Esophagus squamous epithelium (tissue), 5 donors: ENCODE measurements at regions not wholly inside any gene's neighbourhood (a gene's known extent, or its start where the extent isn't known, plus 50 kb on each side); places are given as distances from the start of the nearest gene placed in this dataset.

ENCODE experiments used
- DNase-seq: peaks from one replicate; lab custom pipeline; 2025; lab: John Stamatoyannopoulos, UW
- H3K27ac ChIP-seq, 4 donors: fragments of 200-600 bp; sonication (generic); one replicate each; pipeline ENCODE4 v1.5.1; 2016 to 2019; ENCODE audit warnings: mild to moderate bottlenecking in 1 of 4
- H3K27me3 ChIP-seq, 4 donors: fragments of 200-600 bp; sonication (generic); 1 replicate in 3 of 4; 2 replicates in 1 of 4; pipeline versions ENCODE4 v1.5.1 to v1.6.0; 2017 to 2021; ENCODE audit warnings: antibody characterized with exemption in 1 of 4
- H3K36me3 ChIP-seq, 3 donors: fragments of 200-600 bp; sonication (generic); one replicate each; pipeline ENCODE4 v1.5.1; 2016 to 2019
- H3K4me1 ChIP-seq, 3 donors: fragments of 200-600 bp; sonication (generic); one replicate each; pipeline ENCODE4 v1.5.1; 2017 to 2019
- H3K4me3 ChIP-seq, 4 donors: fragments of 200-600 bp; sonication (generic); 1 replicate in 3 of 4; 2 replicates in 1 of 4; pipeline ENCODE4 v1.5.1; 2016 to 2019; ENCODE audit warnings: mild to moderate bottlenecking in 2 of 4, moderate library complexity in 1 of 4
- H3K9me3 ChIP-seq, 3 donors: fragments of 200-600 bp; sonication (generic); one replicate each; pipeline ENCODE4 v1.5.1; 2016 to 2019
- CTCF ChIP-seq, 6 experiments: fragments of 450-650 bp in 4 of 6; fragments of 200-600 bp in 2 of 6; sonication (generic) in 2 of 6; IDR thresholded peaks; one replicate each; pipeline ENCODE4 v1.5.1; 2016 to 2019; ENCODE audit warnings: antibody characterized with exemption in 6 of 6, mild to moderate bottlenecking in 4 of 6, moderate library complexity in 4 of 6
- POLR2A ChIP-seq, 4 donors: fragments of 450-650 bp; IDR thresholded peaks; one replicate each; pipeline ENCODE4 v1.6.1; 2017; ENCODE audit warnings: antibody characterized with exemption in 4 of 4, mild to moderate bottlenecking in 4 of 4, moderate library complexity in 3 of 4
- WGBS, 2 donors: methylation state at CpG; one replicate each; pipeline ENCODE4 v1.1.5; 2018; 5-methylcytosine and 5-hydroxymethylcytosine counted together
- intact Hi-C: fragments of 100-400 bp; cut with DNase I; formaldehyde crosslinking; loops from one replicate; pipeline ENCODE4 v1.15.0; 2022
- donor health status: DM: yes; HTN: yes; CAD: no.

DNA sequence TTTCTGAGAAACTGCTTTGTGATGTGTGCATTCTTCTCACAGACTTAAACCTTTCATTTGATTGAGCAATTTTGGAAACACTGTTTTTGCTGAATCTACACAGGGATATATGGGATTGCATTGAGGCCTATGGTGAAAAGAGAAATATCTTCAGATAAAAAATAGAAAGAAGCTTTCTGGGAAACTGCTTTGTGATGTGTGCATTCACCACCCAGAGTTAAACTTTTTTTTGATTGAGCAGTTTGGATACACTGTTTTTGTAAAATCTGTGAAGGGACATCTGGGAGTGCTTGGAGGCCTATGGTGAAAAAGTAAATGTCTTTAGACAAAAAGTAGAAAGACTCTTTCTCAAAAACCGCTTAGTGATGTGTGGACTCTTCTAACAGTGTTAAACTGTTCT is 1683.8 kb downstream of the UQCRFS1 start:
- Histone ChIP-seq H3K4me1 (no peaks in the 10 kb centered on the region), H3K36me3 (no peaks in the 10 kb centered on the region), H3K4me3 (no peak overlapping the region), H3K27me3 (no peaks in the 10 kb centered on the region), H3K9me3 (peaks cover 0 to 85% (median 26%) of the 10 kb centered on the region in 3 donors), H3K27ac (no peak overlapping the region)
- no peak for DNase-seq
- no peak for TF ChIP-seq CTCF (IDR thresholded peaks at IDR 0.05)
- no peak for TF ChIP-seq POLR2A (IDR thresholded peaks at IDR 0.05)
- intact Hi-C loops: no loop called here
- 52 to 59% methylated on average over 1 of the region's 1 CpG for WGBS, 2 donors

DNA sequence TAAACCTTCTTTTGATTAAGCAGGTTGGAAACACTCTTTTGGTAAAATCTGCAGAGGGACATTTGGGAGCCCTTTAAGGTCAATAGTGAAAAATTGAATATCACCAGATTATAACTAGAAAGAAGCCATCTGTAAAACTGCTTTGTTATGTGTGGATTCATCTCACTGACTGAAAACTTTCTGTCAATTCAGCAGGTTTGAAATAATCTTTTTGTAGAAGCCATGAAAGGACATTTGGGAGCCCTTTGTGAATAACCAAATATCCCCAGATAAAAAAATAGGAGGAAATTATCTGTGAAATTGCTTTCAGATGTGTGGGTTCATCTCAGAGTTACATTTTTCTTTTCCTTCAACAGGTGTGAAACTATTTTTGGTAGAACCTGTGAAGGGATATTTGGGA is 1690.7 kb downstream of the UQCRFS1 start:
- Histone ChIP-seq H3K4me1 (no peaks in the 10 kb centered on the region), H3K9me3 (peaks cover 0 to 54% (median 3%) of the 10 kb centered on the region in 3 donors), H3K27ac (no peak overlapping the region), H3K36me3 (no peaks in the 10 kb centered on the region), H3K27me3 (no peaks in the 10 kb centered on the region), H3K4me3 (no peak overlapping the region)
- TF ChIP-seq POLR2A (IDR thresholded peaks at IDR 0.05) (no peak), CTCF (IDR thresholded peaks at IDR 0.05) (no peak)
- DNase-seq: no peak
- intact Hi-C loops: no loop called here
